ENCODE measurements at regions not wholly inside any gene's neighbourhood (a gene's known extent, or its start where the extent isn't known, plus 50 kb on each side); places are given as distances from the start of the nearest gene placed in this dataset.

DNA sequence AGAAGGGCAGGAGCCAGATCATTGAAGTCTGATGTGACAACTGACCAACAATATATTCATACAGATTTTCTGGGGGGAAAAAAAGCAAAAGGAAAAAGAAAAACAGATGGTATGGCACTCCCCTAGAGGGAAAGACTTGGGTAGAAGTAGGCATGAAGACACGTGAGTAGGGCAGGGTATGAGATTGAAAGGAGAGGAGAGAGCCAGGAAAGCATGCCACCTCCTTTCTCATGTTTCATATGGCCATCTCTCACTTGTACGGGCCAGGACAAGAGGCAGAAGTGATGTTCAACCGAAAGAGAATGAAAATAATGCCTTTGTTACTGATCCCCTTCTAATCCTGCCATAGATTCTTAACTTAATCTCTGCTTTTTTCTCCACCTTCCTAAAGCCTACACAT lies 139.0 kb upstream of the ACTBL2 start:
- TF ChIP-seq FOXK2 (IDR thresholded peaks at IDR 0.05) = no peak
- TF ChIP-seq SP1 (IDR thresholded peaks at IDR 0.05) = no peak
- TF ChIP-seq FOXM1 (IDR thresholded peaks at IDR 0.05; ENCODE audit: borderline replicate concordance) = no peak
- no peak for TF ChIP-seq SUZ12 (IDR thresholded peaks at IDR 0.05)
- TF ChIP-seq, protein P1, sequence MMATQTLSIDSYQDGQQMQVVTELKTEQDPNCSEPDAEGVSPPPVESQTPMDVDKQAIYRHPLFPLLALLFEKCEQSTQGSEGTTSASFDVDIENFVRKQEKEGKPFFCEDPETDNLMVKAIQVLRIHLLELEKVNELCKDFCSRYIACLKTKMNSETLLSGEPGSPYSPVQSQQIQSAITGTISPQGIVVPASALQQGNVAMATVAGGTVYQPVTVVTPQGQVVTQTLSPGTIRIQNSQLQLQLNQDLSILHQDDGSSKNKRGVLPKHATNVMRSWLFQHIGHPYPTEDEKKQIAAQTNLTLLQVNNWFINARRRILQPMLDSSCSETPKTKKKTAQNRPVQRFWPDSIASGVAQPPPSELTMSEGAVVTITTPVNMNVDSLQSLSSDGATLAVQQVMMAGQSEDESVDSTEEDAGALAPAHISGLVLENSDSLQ (IDR thresholded peaks at IDR 0.05) = no peak
- no peak for TF ChIP-seq HDGF (IDR thresholded peaks at IDR 0.05; ENCODE audit: borderline replicate concordance)
- TF ChIP-seq ZNF384 (IDR thresholded peaks at IDR 0.05) = no peak
- TF ChIP-seq ELF4 (IDR thresholded peaks at IDR 0.05) = no peak
- TF ChIP-seq BHLHE40 (IDR thresholded peaks at IDR 0.05; ENCODE audit: borderline replicate concordance) = no peak
- TF ChIP-seq TARDBP (IDR thresholded peaks at IDR 0.05) = no peak
- no peak for TF ChIP-seq ARNT (IDR thresholded peaks at IDR 0.05)
- no peak for TF ChIP-seq CTBP1 (IDR thresholded peaks at IDR 0.05; ENCODE audit: borderline replicate concordance)
- TF ChIP-seq FOXA1 (IDR thresholded peaks at IDR 0.05) = no peak
- TF ChIP-seq NFRKB (IDR thresholded peaks at IDR 0.05) = no peak
